K562 (cell line): ENCODE measurements at regions not wholly inside any gene's neighbourhood (a gene's known extent, or its start where the extent isn't known, plus 50 kb on each side); places are given as distances from the start of the nearest gene placed in this dataset.
A peak's percentile ranks its signal among the peaks of the same experiment; 100 is the strongest.

Experiments
- ATAC-seq: fragments of 200-7000 bp; cut with Tn5 transposase; 3 replicates; pipeline ENCODE4 v1.9.1; 2020; ENCODE audit warnings: moderate library complexity
- BruUV-seq: library from RNA; stranded (reverse); fragments of 400-500 nt; replicated peaks from 2 replicates; lab custom pipeline; 2021; lab: Mats Ljungman, UMichigan
- CTCF ChIA-PET: fragments of 300-600 bp; formaldehyde crosslinking; extraction: SDS; loops from one replicate; lab custom pipeline; 2021; ENCODE audit warnings: low intra/inter-chr PET ratio; lab: Yijun Ruan, JAX
- POLR2A ChIA-PET: fragments of 300-600, 350-650 bp; sonication (Branson Sonifier 250); formaldehyde crosslinking; extraction: SDS; loops from one replicate; lab custom pipeline; 2021; ENCODE audit warnings: antibody characterized with exemption, inconsistent platforms; lab: Yijun Ruan, JAX
- DNase-seq, 4 experiments: peaks; one replicate each; pipeline versions ENCODE4 v3.0.0 to v3.0.0-alpha.2; 2011 to 2018; ENCODE audit warnings: low spot score in 3 of 4, mixed read lengths in 3 of 4; ENCODE audit errors: extremely low read depth in 1 of 4
- FAIRE-seq: peaks from 2 replicates; lab custom pipeline; 2011; peaks lifted over from hg19 to GRCh38; lab: Jason Lieb, UNC
- H2AFZ ChIP-seq: 2 replicates; pipeline ENCODE4 v1.6.0; 2011; ENCODE audit warnings: low read depth, low read length, control low read depth, inconsistent platforms
- H3K27ac ChIP-seq: fragments of 200-600 bp; 3 replicates; pipeline ENCODE4 v1.8.0; 2011; ENCODE audit warnings: low read depth, mild to moderate bottlenecking, control low read depth, inconsistent platforms, low read length, moderate library complexity, mixed read lengths; ENCODE audit errors: extremely low read depth
- H3K27me3 ChIP-seq, 2 experiments: fragments of 300-600 bp in 1 of 2; 2 replicates in 1 of 2; 3 replicates in 1 of 2; pipeline versions ENCODE4 v1.6.0 to v1.8.0; 2011; ENCODE audit warnings: inconsistent platforms in 2 of 2, low read length in 2 of 2, mild to moderate bottlenecking in 1 of 2, mixed read lengths in 1 of 2, moderate library complexity in 1 of 2; ENCODE audit not compliant: control insufficient read depth in 2 of 2, insufficient read depth in 2 of 2
- H3K36me3 ChIP-seq: fragments of 300-600 bp; 3 replicates; pipeline ENCODE4 v1.8.0; 2011; ENCODE audit warnings: mild to moderate bottlenecking, low read length, inconsistent platforms; ENCODE audit not compliant: control insufficient read depth, insufficient read depth
- H3K4me1 ChIP-seq, 2 experiments: fragments of 200-600 bp in 1 of 2; replicated peaks in 1 of 2; 2 replicates in 1 of 2; 3 replicates in 1 of 2; pipeline versions ENCODE4 v1.5.1 to v1.8.0; 2011; ENCODE audit warnings: inconsistent platforms in 2 of 2, low read length in 2 of 2, mild to moderate bottlenecking in 1 of 2, mixed read lengths in 1 of 2, moderate library complexity in 1 of 2; ENCODE audit not compliant: control insufficient read depth in 2 of 2, insufficient read depth in 2 of 2
- H3K4me2 ChIP-seq: 2 replicates; pipeline ENCODE4 v1.6.1; 2011; ENCODE audit warnings: low read length, control low read depth, inconsistent platforms, mixed read lengths; ENCODE audit not compliant: insufficient read depth
- H3K4me3 ChIP-seq: fragments of 200-600 bp; sonication (generic), shearing (Covaris generic); 2 replicates; pipeline ENCODE4 v1.5.1; 2016; ENCODE audit warnings: control low read depth, inconsistent platforms
- H3K79me2 ChIP-seq: fragments of 200-600 bp; 3 replicates; pipeline ENCODE4 v1.8.0; 2011; ENCODE audit warnings: low read length, inconsistent platforms; ENCODE audit not compliant: control insufficient read depth, insufficient read depth
- H3K9ac ChIP-seq, 2 experiments: 2 replicates each; pipeline versions ENCODE4 v1.6.0 to v1.6.1; 2011; ENCODE audit warnings: low read depth in 2 of 2, low read length in 2 of 2, control low read depth in 1 of 2, inconsistent platforms in 1 of 2, mild to moderate bottlenecking in 1 of 2, mixed read lengths in 1 of 2; ENCODE audit not compliant: insufficient read depth in 1 of 2
- H3K9me1 ChIP-seq: one replicate; pipeline ENCODE4 v1.6.0; 2011; ENCODE audit warnings: inconsistent platforms, mild to moderate bottlenecking, low read length, moderate library complexity; ENCODE audit not compliant: control insufficient read depth, insufficient read depth
- H3K9me3 ChIP-seq: replicated peaks from 2 replicates; pipeline ENCODE4 v1.5.1; 2011; ENCODE audit warnings: low read depth, low read length, inconsistent platforms; ENCODE audit not compliant: control insufficient read depth, insufficient read depth
- H4K20me1 ChIP-seq: replicated peaks from 2 replicates; pipeline ENCODE4 v1.6.1; 2011; ENCODE audit warnings: low read length, inconsistent platforms, mixed read lengths; ENCODE audit not compliant: control insufficient read depth, insufficient read depth
- E2F3 ChIP-seq: fragments of 250-450 bp; sonication (Bioruptor Pico); IDR thresholded peaks from 2 replicates; pipeline ENCODE4 v1.4.0; 2020; ENCODE audit warnings: mild to moderate bottlenecking
- GATAD2A ChIP-seq: fragments of 450-650 bp; IDR thresholded peaks from 2 replicates; pipeline ENCODE4 v1.6.1; 2017
- HSF4 ChIP-seq: fragments of 250-450 bp; sonication (Bioruptor Pico); IDR thresholded peaks from 2 replicates; pipeline ENCODE4 v2.1.2; 2022; ENCODE audit warnings: mild to moderate bottlenecking, moderate library complexity, borderline replicate concordance
- KDM4B ChIP-seq, 2 experiments: fragments of 450-650 bp in 1 of 2; sonication (generic) in 1 of 2; IDR thresholded peaks; 2 replicates each; pipeline ENCODE4 v1.6.1; 2016 to 2017; ENCODE audit warnings: borderline replicate concordance in 2 of 2, antibody characterized with exemption in 1 of 2, low read depth in 1 of 2, mild to moderate bottlenecking in 1 of 2
- KLF10 ChIP-seq: fragments of 250-450 bp; sonication (Bioruptor Pico); IDR thresholded peaks from 2 replicates; pipeline ENCODE4 v1.6.1; 2021; ENCODE audit warnings: matching md5 sums
- PCBP2 ChIP-seq: fragments of 200-400 bp; formaldehyde crosslinking; IDR thresholded peaks from 2 replicates; pipeline ENCODE4 v1.6.1; 2018; ENCODE audit warnings: low read length, low read depth, mild to moderate bottlenecking, moderate library complexity; ENCODE audit not compliant: poor library complexity, severe bottlenecking
- SP1 ChIP-seq: sonication (generic); formaldehyde crosslinking; IDR thresholded peaks from 2 replicates; pipeline ENCODE4 v1.8.1; 2022; ENCODE audit warnings: mild to moderate bottlenecking, missing genetic modification reagents
- TFAM ChIP-seq: fragments of 250-450 bp; sonication (Bioruptor Pico); conservative IDR thresholded peaks from 2 replicates; pipeline ENCODE4 v1.5.0; 2021; ENCODE audit warnings: mild to moderate bottlenecking, moderate library complexity
- ZEB2 ChIP-seq: fragments of 450-650 bp; IDR thresholded peaks from 2 replicates; pipeline ENCODE4 v1.6.1; 2016
- ZNF217 ChIP-seq: sonication (generic); formaldehyde crosslinking; IDR thresholded peaks from 2 replicates; pipeline ENCODE4 v1.8.0; 2022; ENCODE audit warnings: mild to moderate bottlenecking, missing genetic modification reagents
- ZNF354B ChIP-seq: fragments of 250-450 bp; sonication (Bioruptor Pico); IDR thresholded peaks from 2 replicates; pipeline ENCODE4 v1.4.0; 2020
- ZNF431 ChIP-seq: sonication (generic); formaldehyde crosslinking; IDR thresholded peaks from 2 replicates; pipeline ENCODE4 v1.8.0; 2022; ENCODE audit warnings: mild to moderate bottlenecking, missing genetic modification reagents
- ZNF507 ChIP-seq: conservative IDR thresholded peaks from 2 replicates; pipeline ENCODE4 v1.6.1; 2017; ENCODE audit warnings: missing genetic modification characterization, missing compliant biosample characterization
- WGBS: fragments of 100-300 bp; shearing (Covaris generic); methylation state at CpG from one replicate; pipeline ENCODE4 v1.1.6; 2016; ENCODE audit warnings: low coverage, mixed read lengths; ENCODE audit not compliant: insufficient coverage; ENCODE audit errors: missing lambda C conversion rate; 5-methylcytosine and 5-hydroxymethylcytosine counted together
- in situ Hi-C: fragments of 300-500 bp; cut with MboI; formaldehyde crosslinking; loops from 4 replicates; pipeline ENCODE4 v1.15.0; 2018; ENCODE audit warnings: inconsistent platforms, mixed read lengths
- intact Hi-C: fragments of 100-400 bp; cut with micrococcal nuclease; formaldehyde crosslinking; loops from 2 replicates; pipeline ENCODE4 v1.14.2; 2022
- TF ChIP-seq, protein P1 (sequence below): fragments of 250-450 bp; sonication (Bioruptor Pico); IDR thresholded peaks from 2 replicates; pipeline ENCODE4 v1.5.0; 2020; ENCODE audit warnings: mild to moderate bottlenecking, borderline replicate concordance

DNA sequence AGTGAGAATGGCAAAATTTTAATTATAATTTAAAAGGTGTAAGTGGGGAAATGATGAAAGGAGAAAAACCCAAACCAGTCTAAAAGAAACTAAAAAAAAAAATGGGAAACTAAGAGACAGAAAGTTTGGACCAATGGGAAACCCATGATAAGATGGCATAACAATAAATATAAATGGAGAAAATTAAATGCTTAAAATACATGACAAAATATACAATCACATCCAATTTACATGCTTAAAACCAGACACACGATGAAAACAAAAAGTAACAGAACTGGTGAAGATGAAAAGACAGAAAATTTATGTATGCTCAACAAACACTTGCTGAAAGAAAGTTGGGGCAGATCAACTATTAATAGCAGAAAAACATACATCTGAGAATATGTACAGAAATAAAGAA, 1471.1 kb downstream of the TBC1D22A start:
- 9% methylated on average over 1 of the region's 1 CpG for WGBS
- Histone ChIP-seq H3K79me2 (no peaks in the 10 kb centered on the region), H3K36me3 (no peaks in the 10 kb centered on the region), H3K9me3 (no peaks in the 10 kb centered on the region), H4K20me1 (no peaks in the 10 kb centered on the region)
- POLR2A ChIA-PET: no interaction called here
- no peak for DNase-seq
- BruUV-seq: no TSS peak
- in situ Hi-C loops: no loop called here
- peak; percentile 90 for TF ChIP-seq ZNF507 (tag)
- no peak for TF ChIP-seq ZNF431 (CRISPR knock-in tag)
- peak; percentile 55; the same call in 1 of the 2 replicates for TF ChIP-seq ZNF354B (CRISPR knock-in tag)
- TF ChIP-seq, all 486 proteins: peak for 2
- FAIRE-seq: no peak
- intact Hi-C loops: no loop called here
- no peak overlapping the region for H3K4me2 ChIP-seq
- H3K27ac ChIP-seq: no peak overlapping the region
- CTCF ChIA-PET: no interaction called here
- ATAC-seq: no peak
- no peaks in the 10 kb centered on the region; a peak in 1 of 5 replicates for H3K27me3 ChIP-seq
- no peaks in the 10 kb centered on the region for H3K4me1 ChIP-seq
- H3K4me3 ChIP-seq: no peak overlapping the region
- no peaks in the 10 kb centered on the region for H3K9me1 ChIP-seq
- H3K9ac ChIP-seq: no peak overlapping the region
- no peak overlapping the region for H2AFZ ChIP-seq

DNA sequence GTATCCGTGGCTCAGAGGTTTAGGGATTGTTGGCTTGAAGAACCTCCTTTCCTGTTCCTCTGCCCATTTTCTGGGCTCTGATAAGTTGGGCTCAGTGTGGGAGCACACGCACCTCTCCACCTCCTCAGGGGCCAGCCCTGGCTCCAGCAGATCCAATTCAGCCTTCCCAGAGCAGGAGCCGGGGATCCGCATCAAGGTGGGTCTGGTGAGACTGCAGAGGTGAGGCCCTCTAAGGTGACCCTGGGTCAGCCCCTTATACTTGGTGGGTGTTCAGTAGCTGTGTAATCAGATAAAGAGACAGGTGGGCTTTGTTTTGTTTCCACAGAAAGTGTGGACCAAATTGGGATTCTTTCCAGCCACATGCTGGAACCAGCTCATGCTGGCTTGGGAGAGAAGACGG, 1466.0 kb downstream of the TBC1D22A start:
- no TSS peak for BruUV-seq
- no peak for ATAC-seq
- no peaks in the 10 kb centered on the region for H3K9me3 ChIP-seq
- CTCF ChIA-PET: no interaction called here
- intact Hi-C loops (no loop called here), in situ Hi-C loops (no loop called here)
- no peak overlapping the region for H3K9ac ChIP-seq
- no peaks in the 10 kb centered on the region for H3K4me1 ChIP-seq
- WGBS: 0% methylated on average over 3 of the region's 5 CpGs
- no peak overlapping the region for H3K4me3 ChIP-seq
- POLR2A ChIA-PET: no interaction called here
- H3K79me2 ChIP-seq: no peaks in the 10 kb centered on the region
- H2AFZ ChIP-seq: no peak overlapping the region
- H3K27ac ChIP-seq: no peak overlapping the region
- no peaks in the 10 kb centered on the region for H3K9me1 ChIP-seq
- H3K4me2 ChIP-seq: no peak overlapping the region
- no peaks in the 10 kb centered on the region for H3K27me3 ChIP-seq
- H4K20me1 ChIP-seq: no peaks in the 10 kb centered on the region
- no peaks in the 10 kb centered on the region for H3K36me3 ChIP-seq
- no peak for FAIRE-seq
- DNase-seq: no peak
- TF ChIP-seq ZNF217: no peak
- TF ChIP-seq E2F3 (CRISPR knock-in tag): no peak
- TF ChIP-seq, protein P1, sequence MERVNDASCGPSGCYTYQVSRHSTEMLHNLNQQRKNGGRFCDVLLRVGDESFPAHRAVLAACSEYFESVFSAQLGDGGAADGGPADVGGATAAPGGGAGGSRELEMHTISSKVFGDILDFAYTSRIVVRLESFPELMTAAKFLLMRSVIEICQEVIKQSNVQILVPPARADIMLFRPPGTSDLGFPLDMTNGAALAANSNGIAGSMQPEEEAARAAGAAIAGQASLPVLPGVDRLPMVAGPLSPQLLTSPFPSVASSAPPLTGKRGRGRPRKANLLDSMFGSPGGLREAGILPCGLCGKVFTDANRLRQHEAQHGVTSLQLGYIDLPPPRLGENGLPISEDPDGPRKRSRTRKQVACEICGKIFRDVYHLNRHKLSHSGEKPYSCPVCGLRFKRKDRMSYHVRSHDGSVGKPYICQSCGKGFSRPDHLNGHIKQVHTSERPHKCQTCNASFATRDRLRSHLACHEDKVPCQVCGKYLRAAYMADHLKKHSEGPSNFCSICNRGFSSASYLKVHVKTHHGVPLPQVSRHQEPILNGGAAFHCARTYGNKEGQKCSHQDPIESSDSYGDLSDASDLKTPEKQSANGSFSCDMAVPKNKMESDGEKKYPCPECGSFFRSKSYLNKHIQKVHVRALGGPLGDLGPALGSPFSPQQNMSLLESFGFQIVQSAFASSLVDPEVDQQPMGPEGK (CRISPR knock-in tag): no peak
- TF ChIP-seq SP1 (CRISPR knock-in tag): no peak
- no peak for TF ChIP-seq HSF4 (CRISPR knock-in tag)
- TF ChIP-seq GATAD2A: no peak
- TF ChIP-seq TFAM (CRISPR knock-in tag): no peak
- no peak for TF ChIP-seq PCBP2
- no peak for TF ChIP-seq ZNF431 (CRISPR knock-in tag)
- TF ChIP-seq KLF10 (CRISPR knock-in tag): no peak
- no peak for TF ChIP-seq ZEB2
- no peak for TF ChIP-seq KDM4B (IDR thresholded peaks at IDR 0.05; ENCODE audit: borderline replicate concordance in 2 of 2, low read depth in 1 of 2)
